Dendritic cell treated with granulocyte-macrophage colony-stimulating factor and Interleukin-4, amounts not matched to agents 40 ng/mL and 50 ng/mL, for 4 days (primary cell): ENCODE measurements at regions not wholly inside any gene's neighbourhood (a gene's known extent, or its start where the extent isn't known, plus 50 kb on each side); places are given as distances from the start of the nearest gene placed in this dataset.
"Not testable (repeated sequence)": the region's sequence is repeated elsewhere in the genome, so short reads cannot be mapped to it uniquely, and the experiment has no call there.

Experiments used
- H3K27ac Mint-ChIP-seq: one replicate; pipeline ENCODE4 v1.8.0; 2022; ENCODE audit warnings: mild to moderate bottlenecking, mixed read lengths
- H3K27me3 Mint-ChIP-seq: one replicate; pipeline ENCODE4 v1.8.0; 2022; ENCODE audit warnings: mild to moderate bottlenecking, mixed read lengths
- H3K36me3 Mint-ChIP-seq: one replicate; pipeline ENCODE4 v1.8.0; 2022; ENCODE audit warnings: low read depth, mixed read lengths
- H3K4me1 Mint-ChIP-seq: one replicate; pipeline ENCODE4 v1.8.0; 2022; ENCODE audit warnings: low read depth, mixed read lengths
- H3K4me3 Mint-ChIP-seq: one replicate; pipeline ENCODE4 v1.8.0; 2022; ENCODE audit warnings: mild to moderate bottlenecking, moderate library complexity, mixed read lengths
- H3K9me3 Mint-ChIP-seq: one replicate; pipeline ENCODE4 v1.8.0; 2022; ENCODE audit warnings: mixed read lengths
- intact Hi-C: fragments of 100-400 bp; cut with micrococcal nuclease; formaldehyde crosslinking; loops from one replicate; pipeline ENCODE4 v1.15.0; 2022

GRCh38 chr2:204152616-204153015, 216.1 kb downstream of the ICOS start:
- Mint-ChIP-seq H3K27me3 (peaks cover 3% of the 10 kb centered on the region), H3K4me1 (peaks cover 5% of the 10 kb centered on the region), H3K9me3 (peaks cover 6% of the 10 kb centered on the region), H3K27ac (no peak overlapping the region), H3K4me3 (no peak overlapping the region), H3K36me3 (no peaks in the 10 kb centered on the region)
- intact Hi-C loops = no loop called here

- peaks cover 6% of the 10 kb centered on the region for H3K9me3 Mint-ChIP-seq
- H3K27me3 Mint-ChIP-seq = peaks cover 3% of the 10 kb centered on the region
- no peak overlapping the region for H3K4me3 Mint-ChIP-seq
- H3K27ac Mint-ChIP-seq = no peak overlapping the region
- peaks cover 5% of the 10 kb centered on the region for H3K4me1 Mint-ChIP-seq
- intact Hi-C loops = no loop called here
- H3K36me3 Mint-ChIP-seq = no peaks in the 10 kb centered on the region
These were observed 218.3 kb downstream of the ICOS start for GRCh38 chr2:204154863-204155262.

GRCh38 chr2:204156456-204156855, 219.9 kb downstream of the ICOS start:
- Mint-ChIP-seq H3K27me3 (no peaks in the 10 kb centered on the region), H3K27ac (no peak overlapping the region), H3K9me3 (peaks cover 6% of the 10 kb centered on the region), H3K36me3 (no peaks in the 10 kb centered on the region), H3K4me1 (peaks cover 5% of the 10 kb centered on the region), H3K4me3 (no peak overlapping the region)
- intact Hi-C loops = no loop called here

- Mint-ChIP-seq H3K27ac (no peak overlapping the region), H3K4me1 (no peaks in the 10 kb centered on the region), H3K4me3 (no peak overlapping the region), H3K36me3 (no peaks in the 10 kb centered on the region), H3K27me3 (no peaks in the 10 kb centered on the region), H3K9me3 (peaks cover 6% of the 10 kb centered on the region)
- intact Hi-C loops = no loop called here
These were observed 221.1 kb downstream of the ICOS start for GRCh38 chr2:204157684-204158083.

GRCh38 chr2:204159526-204159925, 223.0 kb downstream of the ICOS start:
- Mint-ChIP-seq H3K4me1 (no peaks in the 10 kb centered on the region), H3K9me3 (peaks cover 6% of the 10 kb centered on the region), H3K27me3 (no peaks in the 10 kb centered on the region), H3K36me3 (no peaks in the 10 kb centered on the region), H3K27ac (no peak overlapping the region), H3K4me3 (no peak overlapping the region)
- intact Hi-C loops = no loop called here

GRCh38 chr2:204160989-204161388, 224.4 kb downstream of the ICOS start:
- Mint-ChIP-seq H3K9me3 (peaks cover 6% of the 10 kb centered on the region), H3K4me1 (no peaks in the 10 kb centered on the region), H3K27me3 (no peaks in the 10 kb centered on the region), H3K4me3 (no peak overlapping the region), H3K36me3 (no peaks in the 10 kb centered on the region), H3K27ac (no peak overlapping the region)
- intact Hi-C loops = no loop called here

- intact Hi-C loops = no loop called here
- Mint-ChIP-seq H3K4me3 (no peak overlapping the region), H3K9me3 (peaks cover 6% of the 10 kb centered on the region), H3K27me3 (no peaks in the 10 kb centered on the region), H3K27ac (no peak overlapping the region), H3K36me3 (no peaks in the 10 kb centered on the region), H3K4me1 (no peaks in the 10 kb centered on the region)
These were observed 225.3 kb downstream of the ICOS start for GRCh38 chr2:204161886-204162285.

GRCh38 chr2:204166961-204167360, 230.4 kb downstream of the ICOS start:
- Mint-ChIP-seq H3K27me3 (no peaks in the 10 kb centered on the region), H3K4me3 (no peak overlapping the region), H3K27ac (no peak overlapping the region), H3K4me1 (no peaks in the 10 kb centered on the region), H3K36me3 (no peaks in the 10 kb centered on the region), H3K9me3 (no peaks in the 10 kb centered on the region)
- intact Hi-C loops = no loop called here

GRCh38 chr2:204167670-204168069, 231.1 kb downstream of the ICOS start:
- H3K27ac Mint-ChIP-seq, intact Hi-C loops, H3K9me3 Mint-ChIP-seq, H3K27me3 Mint-ChIP-seq, H3K36me3 Mint-ChIP-seq, H3K4me1 Mint-ChIP-seq, H3K4me3 Mint-ChIP-seq: not testable (repeated sequence)

- Mint-ChIP-seq H3K4me3 (no peak overlapping the region), H3K27me3 (no peaks in the 10 kb centered on the region), H3K36me3 (no peaks in the 10 kb centered on the region), H3K9me3 (no peaks in the 10 kb centered on the region), H3K27ac (no peak overlapping the region), H3K4me1 (no peaks in the 10 kb centered on the region)
- intact Hi-C loops = no loop called here
These were observed 233.8 kb downstream of the ICOS start for GRCh38 chr2:204170411-204170810.

GRCh38 chr2:204171432-204172144, 235.0 kb downstream of the ICOS start:
- no peaks in the 10 kb centered on the region for H3K27me3 Mint-ChIP-seq
- H3K4me1 Mint-ChIP-seq = no peaks in the 10 kb centered on the region
- no peaks in the 10 kb centered on the region for H3K36me3 Mint-ChIP-seq
- no peak overlapping the region for H3K27ac Mint-ChIP-seq
- no peak overlapping the region for H3K4me3 Mint-ChIP-seq
- intact Hi-C loops = no loop called here
- no peaks in the 10 kb centered on the region for H3K9me3 Mint-ChIP-seq

- H3K36me3 Mint-ChIP-seq = no peaks in the 10 kb centered on the region
- peaks cover 1% of the 10 kb centered on the region for H3K27me3 Mint-ChIP-seq
- H3K9me3 Mint-ChIP-seq = no peaks in the 10 kb centered on the region
- intact Hi-C loops = no loop called here
- no peaks in the 10 kb centered on the region for H3K4me1 Mint-ChIP-seq
- H3K4me3 Mint-ChIP-seq = no peak overlapping the region
- no peak overlapping the region for H3K27ac Mint-ChIP-seq
These were observed 235.6 kb downstream of the ICOS start for GRCh38 chr2:204172145-204172600.

- Mint-ChIP-seq H3K27me3 (peaks cover 3% of the 10 kb centered on the region), H3K4me1 (no peaks in the 10 kb centered on the region), H3K9me3 (no peaks in the 10 kb centered on the region), H3K4me3 (no peak overlapping the region), H3K36me3 (no peaks in the 10 kb centered on the region), H3K27ac (no peak overlapping the region)
- intact Hi-C loops = no loop called here
These were observed 237.5 kb downstream of the ICOS start for GRCh38 chr2:204174034-204174433.

GRCh38 chr2:204175552-204176271, 239.1 kb downstream of the ICOS start:
- Mint-ChIP-seq H3K4me3 (no peak overlapping the region), H3K9me3 (no peaks in the 10 kb centered on the region), H3K27ac (no peak overlapping the region), H3K27me3 (peaks cover 5% of the 10 kb centered on the region), H3K4me1 (no peaks in the 10 kb centered on the region), H3K36me3 (no peaks in the 10 kb centered on the region)
- intact Hi-C loops = no loop called here

GRCh38 chr2:204176306-204176705, 239.7 kb downstream of the ICOS start:
- no peaks in the 10 kb centered on the region for H3K36me3 Mint-ChIP-seq
- intact Hi-C loops = no loop called here
- H3K27ac Mint-ChIP-seq = no peak overlapping the region
- H3K4me1 Mint-ChIP-seq = no peaks in the 10 kb centered on the region
- peaks cover 5% of the 10 kb centered on the region for H3K27me3 Mint-ChIP-seq
- H3K4me3 Mint-ChIP-seq = no peak overlapping the region
- H3K9me3 Mint-ChIP-seq = no peaks in the 10 kb centered on the region
